ENCODE measurements at regions not wholly inside any gene's neighbourhood (a gene's known extent, or its start where the extent isn't known, plus 50 kb on each side); places are given as distances from the start of the nearest gene placed in this dataset.

DNA sequence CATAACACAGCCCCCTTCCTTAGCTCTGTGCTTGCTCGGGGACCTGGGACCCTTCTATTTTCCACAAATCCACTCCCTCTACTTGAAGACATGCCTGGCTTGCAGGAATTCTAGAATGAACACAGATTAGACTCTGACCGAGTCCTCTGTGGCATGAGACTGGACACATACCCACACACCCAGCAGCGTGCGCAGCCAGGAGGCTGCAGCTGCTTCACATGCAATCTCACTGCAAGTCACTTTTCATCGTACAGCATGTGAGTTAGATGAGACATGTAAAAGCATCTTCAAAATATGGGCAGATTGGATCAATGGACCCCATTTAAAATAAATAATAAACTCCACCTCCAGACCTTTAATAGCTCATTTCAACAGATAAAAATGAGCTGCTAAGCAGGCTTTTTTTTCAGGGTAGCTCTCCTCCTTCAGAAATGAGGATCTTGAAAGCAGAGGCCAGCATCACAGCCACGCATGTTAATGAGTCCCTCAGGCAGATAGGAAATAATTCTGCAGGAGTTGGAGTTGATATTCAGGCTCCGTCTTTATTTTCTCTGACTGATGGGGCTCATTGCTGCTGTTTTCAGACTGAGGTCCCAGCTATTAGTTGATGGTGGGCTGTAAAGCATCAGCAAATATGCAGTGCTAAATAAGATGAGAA is 215.1 kb upstream of the GGTLC1 start:
- intact Hi-C loops (cut with micrococcal nuclease), result no loop called here
- Mint-ChIP-seq H3K36me3 (ENCODE audit: low read depth) (no peaks in the 10 kb centered on the region), H3K27me3 (no peaks in the 10 kb centered on the region), H3K4me1 (ENCODE audit: low read depth) (no peaks in the 10 kb centered on the region), H3K9me3 (peaks cover 13% of the 10 kb centered on the region), H3K27ac (no peak overlapping the region), H3K4me3 (no peak overlapping the region)

DNA sequence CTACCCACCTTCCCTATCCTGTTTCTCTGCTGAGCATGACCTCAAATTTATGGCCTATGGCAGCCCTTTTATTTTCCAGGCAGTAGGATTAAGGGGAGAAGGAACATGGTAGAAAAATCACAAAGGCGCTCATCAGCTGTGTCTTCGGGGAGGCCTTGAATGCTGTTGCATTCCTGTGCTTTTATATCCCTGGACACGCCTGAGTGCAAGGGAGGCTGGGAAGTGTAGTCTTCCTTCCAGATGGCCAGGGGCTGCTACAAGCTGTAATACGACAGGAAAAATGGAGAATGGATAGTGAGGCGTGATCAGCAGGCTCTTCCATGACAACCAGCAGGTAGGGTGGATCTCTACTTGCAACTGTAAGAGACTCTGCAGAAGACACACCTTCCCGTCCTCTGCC is 210.9 kb upstream of the GGTLC1 start:
- no peaks in the 10 kb centered on the region for H3K36me3 Mint-ChIP-seq (ENCODE audit: low read depth)
- intact Hi-C loops (cut with micrococcal nuclease), result no loop called here
- no peaks in the 10 kb centered on the region for H3K4me1 Mint-ChIP-seq (ENCODE audit: low read depth)
- H3K27ac Mint-ChIP-seq, result no peak overlapping the region
- no peaks in the 10 kb centered on the region for H3K9me3 Mint-ChIP-seq
- H3K4me3 Mint-ChIP-seq, result no peak overlapping the region
- H3K27me3 Mint-ChIP-seq, result no peaks in the 10 kb centered on the region

DNA sequence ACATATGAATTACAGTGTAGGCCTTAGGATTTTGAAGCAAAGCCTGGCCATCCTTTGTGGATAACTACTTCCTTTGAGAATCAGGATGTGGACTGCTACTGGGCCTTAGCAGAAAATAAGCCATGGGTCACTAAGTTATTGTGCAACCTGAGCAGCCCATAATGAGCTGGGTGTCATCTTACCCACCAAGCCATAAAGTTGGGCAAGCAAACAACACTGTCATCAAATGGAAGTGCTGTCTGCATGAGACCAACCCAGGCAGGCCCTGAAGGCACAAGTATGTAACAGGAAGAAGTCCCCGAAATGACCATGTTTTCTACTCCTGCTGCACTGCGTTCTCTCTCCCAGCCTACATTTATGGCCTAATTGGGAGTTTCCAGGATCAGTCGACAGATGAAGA is 205.6 kb upstream of the GGTLC1 start:
- Mint-ChIP-seq H3K4me3 (no peak overlapping the region), H3K27ac (no peak overlapping the region), H3K9me3 (peaks cover 8% of the 10 kb centered on the region), H3K36me3 (ENCODE audit: low read depth) (no peaks in the 10 kb centered on the region), H3K4me1 (ENCODE audit: low read depth) (no peaks in the 10 kb centered on the region), H3K27me3 (no peaks in the 10 kb centered on the region)
- intact Hi-C loops (cut with micrococcal nuclease), result no loop called here

DNA sequence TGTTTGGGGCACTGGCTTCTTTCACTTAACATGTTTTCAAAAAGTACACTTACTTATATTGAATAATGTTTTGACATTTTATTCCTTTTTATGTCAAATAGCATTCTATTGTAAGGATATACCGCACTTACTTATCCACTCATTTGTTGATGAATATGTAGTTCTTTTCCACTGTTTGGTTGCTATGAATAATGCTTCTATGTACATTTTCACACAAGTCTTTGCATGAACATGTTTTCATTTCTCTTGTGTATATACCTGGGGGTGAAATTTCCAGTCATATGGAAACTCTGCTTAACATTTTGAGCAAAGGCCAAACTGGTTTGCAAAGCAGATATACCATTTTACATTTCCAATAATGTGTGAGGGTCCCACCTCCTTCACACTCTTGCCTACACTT is 202.3 kb upstream of the GGTLC1 start:
- no peaks in the 10 kb centered on the region for H3K36me3 Mint-ChIP-seq (ENCODE audit: low read depth)
- intact Hi-C loops (cut with micrococcal nuclease), result no loop called here
- peaks cover 8% of the 10 kb centered on the region for H3K9me3 Mint-ChIP-seq
- no peak overlapping the region for H3K27ac Mint-ChIP-seq
- H3K4me1 Mint-ChIP-seq (ENCODE audit: low read depth), result no peaks in the 10 kb centered on the region
- no peak overlapping the region for H3K4me3 Mint-ChIP-seq
- H3K27me3 Mint-ChIP-seq, result no peaks in the 10 kb centered on the region

DNA sequence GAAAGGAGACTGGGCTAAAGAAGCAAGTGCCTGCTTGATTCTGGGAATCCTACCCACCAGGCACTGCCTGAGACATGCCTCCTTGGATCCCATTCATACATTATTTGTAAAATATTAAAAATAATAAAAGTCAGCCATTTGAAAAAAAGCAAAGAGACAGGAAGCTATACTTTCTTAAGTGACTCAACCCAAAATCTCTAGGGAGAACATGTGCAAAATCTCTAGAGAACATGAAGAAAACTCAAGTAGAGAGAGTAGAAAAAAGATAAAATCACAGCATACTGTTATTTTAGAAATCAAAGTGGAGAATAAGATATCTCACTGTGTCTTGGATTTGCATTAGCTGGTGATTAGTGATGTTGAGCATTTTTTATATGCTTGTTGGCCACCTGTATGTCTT is 197.2 kb upstream of the GGTLC1 start:
- Mint-ChIP-seq H3K27ac (no peak overlapping the region), H3K4me3 (no peak overlapping the region), H3K4me1 (ENCODE audit: low read depth) (no peaks in the 10 kb centered on the region), H3K27me3 (no peaks in the 10 kb centered on the region), H3K9me3 (peaks cover 8% of the 10 kb centered on the region), H3K36me3 (ENCODE audit: low read depth) (no peaks in the 10 kb centered on the region)
- intact Hi-C loops (cut with micrococcal nuclease), result no loop called here

DNA sequence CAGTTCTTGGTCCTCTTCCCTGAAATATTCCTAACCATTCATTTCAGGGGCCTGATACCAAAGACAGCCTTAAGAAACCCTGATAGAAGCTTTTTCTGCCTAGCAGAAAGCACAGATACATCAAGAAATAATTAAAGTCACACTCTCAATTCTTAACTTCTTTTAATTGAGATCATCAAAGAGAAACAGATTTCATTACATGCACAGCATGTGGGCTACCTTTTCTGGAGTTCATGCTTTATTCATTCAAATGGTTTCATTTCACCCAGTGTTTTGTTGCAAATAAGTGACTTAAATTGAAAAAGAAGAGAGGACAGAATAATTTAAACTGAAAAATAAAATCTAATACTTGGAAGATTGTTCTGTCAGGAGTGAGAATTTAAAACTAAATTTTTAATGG is 192.6 kb upstream of the GGTLC1 start:
- no peaks in the 10 kb centered on the region for H3K9me3 Mint-ChIP-seq
- no peak overlapping the region for H3K27ac Mint-ChIP-seq
- intact Hi-C loops (cut with micrococcal nuclease), result no loop called here
- no peak overlapping the region for H3K4me3 Mint-ChIP-seq
- H3K4me1 Mint-ChIP-seq (ENCODE audit: low read depth), result no peaks in the 10 kb centered on the region
- no peaks in the 10 kb centered on the region for H3K36me3 Mint-ChIP-seq (ENCODE audit: low read depth)
- H3K27me3 Mint-ChIP-seq, result no peaks in the 10 kb centered on the region

DNA sequence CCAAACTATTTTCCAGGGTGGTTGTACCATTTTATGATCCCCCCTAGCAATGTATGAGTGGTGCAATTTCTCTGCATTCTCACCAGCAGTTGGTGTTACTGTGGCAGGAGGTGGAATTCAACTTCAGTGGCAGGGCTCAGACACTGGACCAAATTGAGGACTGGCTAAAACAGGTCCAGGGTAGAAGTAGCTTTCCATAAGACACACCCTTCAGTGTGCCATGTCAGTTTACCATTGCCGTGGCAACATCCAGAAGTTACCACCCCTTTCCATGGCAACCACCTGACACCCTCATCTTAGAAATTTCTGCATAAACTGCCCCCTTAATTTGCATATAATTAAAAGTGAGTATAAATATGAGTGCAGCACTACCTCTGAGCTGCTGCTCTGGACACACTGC is 180.7 kb upstream of the GGTLC1 start:
- H3K36me3 Mint-ChIP-seq (ENCODE audit: low read depth), result no peaks in the 10 kb centered on the region
- no peak overlapping the region for H3K27ac Mint-ChIP-seq
- H3K9me3 Mint-ChIP-seq, result peaks cover 27% of the 10 kb centered on the region
- H3K4me3 Mint-ChIP-seq, result no peak overlapping the region
- peaks cover 3% of the 10 kb centered on the region for H3K27me3 Mint-ChIP-seq
- intact Hi-C loops (cut with micrococcal nuclease), result no loop called here
- no peaks in the 10 kb centered on the region for H3K4me1 Mint-ChIP-seq (ENCODE audit: low read depth)

DNA sequence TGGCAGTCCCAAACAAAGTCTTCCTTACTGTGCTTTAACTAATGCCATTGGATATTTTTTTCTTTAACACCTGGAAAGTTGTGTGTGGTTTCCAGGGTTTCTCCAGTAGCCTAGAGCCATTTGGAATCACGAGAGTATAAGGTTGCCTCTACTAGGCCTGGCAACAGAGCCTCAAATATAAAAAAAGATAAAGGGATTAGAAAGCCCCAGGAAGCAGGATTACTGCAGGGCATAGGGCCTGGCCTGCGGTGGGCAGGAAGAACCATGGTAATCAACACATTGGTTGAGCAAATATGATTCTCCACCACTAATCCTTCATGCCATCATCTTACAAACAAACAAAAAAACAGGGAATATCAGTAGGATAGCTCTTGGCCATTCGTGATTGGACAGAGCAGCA is 177.8 kb upstream of the GGTLC1 start:
- no peak overlapping the region for H3K27ac Mint-ChIP-seq
- H3K4me1 Mint-ChIP-seq (ENCODE audit: low read depth), result no peaks in the 10 kb centered on the region
- no peak overlapping the region for H3K4me3 Mint-ChIP-seq
- peaks cover 2% of the 10 kb centered on the region for H3K9me3 Mint-ChIP-seq
- intact Hi-C loops (cut with micrococcal nuclease), result no loop called here
- no peaks in the 10 kb centered on the region for H3K27me3 Mint-ChIP-seq
- H3K36me3 Mint-ChIP-seq (ENCODE audit: low read depth), result no peaks in the 10 kb centered on the region

DNA sequence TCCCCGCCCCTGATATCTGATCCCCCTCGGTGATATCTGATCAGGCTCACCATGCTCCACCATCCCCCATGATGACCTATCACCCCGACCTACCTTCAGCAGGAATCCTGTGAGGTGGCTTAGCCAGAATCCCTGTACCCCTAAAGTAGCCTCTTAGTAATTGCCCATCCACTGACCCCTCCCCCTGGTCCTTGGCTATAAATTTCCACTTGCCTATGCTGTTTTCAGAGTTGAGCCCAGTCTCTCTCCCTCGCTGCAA is 177.5 kb upstream of the GGTLC1 start:
- no peak overlapping the region for H3K4me3 Mint-ChIP-seq
- no peaks in the 10 kb centered on the region for H3K36me3 Mint-ChIP-seq (ENCODE audit: low read depth)
- H3K27ac Mint-ChIP-seq, result no peak overlapping the region
- intact Hi-C loops (cut with micrococcal nuclease), result no loop called here
- H3K9me3 Mint-ChIP-seq, result no peaks in the 10 kb centered on the region
- H3K27me3 Mint-ChIP-seq, result no peaks in the 10 kb centered on the region
- H3K4me1 Mint-ChIP-seq (ENCODE audit: low read depth), result no peaks in the 10 kb centered on the region

DNA sequence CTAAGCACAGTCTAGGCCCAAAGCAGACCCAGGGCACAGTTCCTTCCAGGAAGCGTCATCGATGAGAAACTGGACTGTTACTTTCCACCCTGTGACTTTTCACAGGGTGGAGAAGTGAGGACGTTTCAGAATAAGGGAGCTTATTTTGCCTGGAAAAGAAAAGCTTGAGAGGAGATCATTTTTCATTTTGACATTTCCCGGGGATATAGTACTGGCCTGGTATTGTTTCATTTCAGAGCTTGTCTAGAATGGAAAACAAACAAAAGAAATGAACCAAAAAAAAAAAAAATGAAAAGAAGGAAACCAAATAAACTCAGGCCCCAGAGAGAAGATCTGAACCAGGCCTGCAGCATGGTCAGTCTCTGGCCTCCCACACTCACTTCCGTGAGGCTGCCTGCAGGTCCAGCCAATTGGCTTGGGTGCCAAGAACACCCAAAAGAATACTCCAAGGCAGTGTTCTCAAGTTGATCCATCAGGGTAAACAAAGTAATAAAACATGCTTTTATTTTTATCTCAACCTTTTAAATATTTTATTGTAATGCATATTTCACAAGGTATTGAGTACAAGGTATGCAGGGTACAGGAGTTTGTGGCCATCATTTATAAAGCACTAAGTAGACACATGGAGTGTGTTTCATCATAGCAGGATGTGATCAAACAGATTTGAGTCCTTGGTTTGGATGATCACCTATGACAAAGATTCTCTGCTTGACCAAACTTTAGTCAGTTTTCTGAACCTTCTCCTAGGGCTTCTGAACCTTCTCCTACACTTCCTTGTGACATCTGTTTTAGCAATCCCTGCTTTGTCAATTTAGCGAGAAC is 176.9 kb upstream of the GGTLC1 start:
- no peak overlapping the region for H3K27ac Mint-ChIP-seq
- H3K27me3 Mint-ChIP-seq, result no peaks in the 10 kb centered on the region
- no peaks in the 10 kb centered on the region for H3K9me3 Mint-ChIP-seq
- intact Hi-C loops (cut with micrococcal nuclease), result no loop called here
- no peaks in the 10 kb centered on the region for H3K4me1 Mint-ChIP-seq (ENCODE audit: low read depth)
- H3K36me3 Mint-ChIP-seq (ENCODE audit: low read depth), result no peaks in the 10 kb centered on the region
- H3K4me3 Mint-ChIP-seq, result no peak overlapping the region

DNA sequence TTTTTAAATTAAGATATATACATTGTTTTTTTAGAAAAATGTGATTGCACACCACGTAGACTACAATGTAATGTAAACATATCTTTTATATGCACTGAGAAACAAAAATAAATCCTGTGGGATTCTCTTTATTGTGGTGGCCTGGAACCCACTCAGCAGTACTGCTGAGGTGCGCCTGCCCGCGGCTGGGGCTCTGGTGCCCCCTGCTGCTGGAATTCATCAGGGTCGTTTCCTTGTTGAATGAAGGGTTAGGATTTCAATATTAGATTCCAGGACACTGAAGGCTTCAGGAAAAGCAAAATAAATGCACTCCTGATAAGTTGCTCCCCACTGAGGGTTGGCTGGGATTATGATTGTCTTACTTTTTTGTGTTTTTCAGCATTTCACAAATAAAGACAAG is 175.8 kb upstream of the GGTLC1 start:
- H3K27ac Mint-ChIP-seq, result no peak overlapping the region
- no peaks in the 10 kb centered on the region for H3K4me1 Mint-ChIP-seq (ENCODE audit: low read depth)
- H3K9me3 Mint-ChIP-seq, result no peaks in the 10 kb centered on the region
- no peak overlapping the region for H3K4me3 Mint-ChIP-seq
- intact Hi-C loops (cut with micrococcal nuclease), result no loop called here
- H3K27me3 Mint-ChIP-seq, result no peaks in the 10 kb centered on the region
- H3K36me3 Mint-ChIP-seq (ENCODE audit: low read depth), result no peaks in the 10 kb centered on the region

DNA sequence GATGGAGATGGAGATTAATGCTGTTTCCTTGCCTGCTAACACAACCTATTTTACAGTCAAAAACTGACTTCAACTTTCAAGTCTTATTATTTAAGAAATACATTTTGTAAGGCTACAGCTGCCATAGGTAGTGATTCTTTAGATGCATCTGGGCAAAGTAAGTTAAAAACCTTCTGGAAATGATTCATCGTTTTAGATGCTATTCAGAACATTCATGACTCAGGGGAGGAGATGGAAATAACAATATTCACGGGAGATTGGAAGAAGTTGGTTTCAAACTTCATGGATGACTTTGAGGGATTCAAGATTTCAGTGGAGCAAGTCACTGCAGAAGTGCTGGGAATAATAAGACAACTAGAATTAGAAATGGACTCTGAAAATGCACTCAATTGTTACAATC is 174.9 kb upstream of the GGTLC1 start:
- Mint-ChIP-seq H3K4me3 (no peak overlapping the region), H3K9me3 (no peaks in the 10 kb centered on the region), H3K27ac (no peak overlapping the region), H3K27me3 (no peaks in the 10 kb centered on the region), H3K4me1 (ENCODE audit: low read depth) (no peaks in the 10 kb centered on the region), H3K36me3 (ENCODE audit: low read depth) (no peaks in the 10 kb centered on the region)
- intact Hi-C loops (cut with micrococcal nuclease), result no loop called here

DNA sequence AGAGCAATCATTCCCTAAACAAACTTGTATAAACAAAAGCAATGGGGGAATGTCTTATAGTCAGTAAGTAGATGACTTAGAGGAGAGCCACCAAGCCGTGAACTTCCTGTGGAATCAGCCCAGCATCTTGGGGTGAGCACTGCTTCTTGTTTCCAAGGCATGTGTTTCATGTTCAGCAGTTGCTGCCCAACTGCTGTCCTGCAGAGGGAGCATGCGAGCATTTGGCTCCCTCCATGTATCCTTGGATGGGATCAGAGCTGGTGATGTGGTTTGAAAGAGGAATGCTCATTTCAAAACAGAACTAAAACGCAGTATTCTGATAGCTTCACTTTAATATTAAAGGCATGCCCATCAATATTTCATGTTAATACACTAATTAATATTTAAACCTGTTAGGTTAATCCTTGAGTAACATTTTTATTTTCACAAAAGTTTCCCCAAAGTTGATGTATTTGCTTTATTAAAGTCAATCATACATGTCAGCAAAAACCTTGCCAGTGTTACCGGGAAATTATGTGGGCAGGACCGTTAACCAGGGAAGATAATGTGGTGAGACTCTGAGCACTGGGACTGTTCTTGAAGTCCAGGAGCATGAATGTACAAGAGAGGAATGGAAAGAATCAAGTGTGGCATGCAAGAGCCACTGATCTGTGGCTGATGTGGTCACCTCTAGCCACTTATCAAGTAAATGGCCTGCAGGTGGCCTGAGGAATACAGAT is 172.1 kb upstream of the GGTLC1 start:
- intact Hi-C loops (cut with micrococcal nuclease), result loop anchor here (1.0 kb wide), 1 partner anchor 758 kb away; no protein-coding TSS in a partner anchor
- Mint-ChIP-seq H3K27ac (no peak overlapping the region), H3K9me3 (no peaks in the 10 kb centered on the region), H3K36me3 (ENCODE audit: low read depth) (no peaks in the 10 kb centered on the region), H3K4me1 (ENCODE audit: low read depth) (no peaks in the 10 kb centered on the region), H3K27me3 (no peaks in the 10 kb centered on the region), H3K4me3 (no peak overlapping the region)

DNA sequence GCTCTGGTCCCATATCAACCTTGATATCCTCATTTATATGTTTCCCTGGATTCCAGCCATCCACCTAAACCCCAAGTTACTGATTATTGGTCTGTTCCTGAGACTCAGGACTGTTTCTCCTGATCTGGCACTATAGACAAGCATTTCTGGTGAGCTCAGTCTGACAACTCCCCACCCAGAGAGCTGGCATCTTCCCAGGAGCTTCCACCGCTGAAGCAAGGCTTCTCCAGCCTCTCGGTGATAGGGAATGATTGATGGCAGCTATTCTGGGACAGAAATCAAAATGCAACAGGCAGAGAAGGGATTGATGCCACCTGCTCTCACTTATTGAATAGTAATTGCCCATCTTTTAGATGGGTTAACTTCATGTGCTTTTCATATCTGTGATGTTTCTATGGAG is 169.7 kb upstream of the GGTLC1 start:
- no peaks in the 10 kb centered on the region for H3K36me3 Mint-ChIP-seq (ENCODE audit: low read depth)
- intact Hi-C loops (cut with micrococcal nuclease), result no loop called here
- H3K27ac Mint-ChIP-seq, result no peak overlapping the region
- no peak overlapping the region for H3K4me3 Mint-ChIP-seq
- H3K27me3 Mint-ChIP-seq, result peaks cover 2% of the 10 kb centered on the region
- H3K9me3 Mint-ChIP-seq, result no peaks in the 10 kb centered on the region
- H3K4me1 Mint-ChIP-seq (ENCODE audit: low read depth), result no peaks in the 10 kb centered on the region
